Vagina (tissue), 2 donors: ENCODE measurements at regions not wholly inside any gene's neighbourhood (a gene's known extent, or its start where the extent isn't known, plus 50 kb on each side); places are given as distances from the start of the nearest gene placed in this dataset.
"Not testable (repeated sequence)": the region's sequence is repeated elsewhere in the genome, so short reads cannot be mapped to it uniquely, and the experiment has no call there.

Experiments used
- CTCF ChIP-seq, 3 experiments: fragments of 450-650 bp in 2 of 3; fragments of 200-600 bp in 1 of 3; sonication (generic) in 1 of 3; IDR thresholded peaks; one replicate each; pipeline ENCODE4 v1.5.1; 2017 to 2019; ENCODE audit warnings: antibody characterized with exemption in 3 of 3, mild to moderate bottlenecking in 2 of 3, moderate library complexity in 2 of 3
- POLR2A ChIP-seq, 2 donors: fragments of 450-650 bp; IDR thresholded peaks; one replicate each; pipeline ENCODE4 v1.6.1; 2017; ENCODE audit warnings: antibody characterized with exemption in 2 of 2, mild to moderate bottlenecking in 2 of 2, moderate library complexity in 2 of 2
- POLR2AphosphoS5 ChIP-seq, 2 donors: sonication (generic); formaldehyde crosslinking; IDR thresholded peaks; one replicate each; pipeline ENCODE4 v1.9.0; 2017; ENCODE audit warnings: antibody characterized with exemption in 2 of 2, mild to moderate bottlenecking in 2 of 2, low read depth in 1 of 2; ENCODE audit not compliant: insufficient read depth in 1 of 2

GRCh38 chr1:30097851-30098250 lies 625.5 kb downstream of the MATN1 start:
- not testable (repeated sequence) for TF ChIP-seq POLR2AphosphoS5 (IDR thresholded peaks at IDR 0.05; ENCODE audit: insufficient read depth in 1 of 2, low read depth in 1 of 2); CTCF (IDR thresholded peaks at IDR 0.05); POLR2A (IDR thresholded peaks at IDR 0.05)
